GM12878 (cell line): ENCODE measurements at regions not wholly inside any gene's neighbourhood (a gene's known extent, or its start where the extent isn't known, plus 50 kb on each side); places are given as distances from the start of the nearest gene placed in this dataset.

Source experiments
- ATAC-seq: fragments of 200-7000 bp; cut with Tn5 transposase; 3 replicates; pipeline ENCODE4 v1.9.1; 2020; ENCODE audit warnings: mild to moderate bottlenecking, moderate library complexity
- BruUV-seq: library from RNA; stranded (reverse); fragments of 400-500 nt; replicated peaks from 2 replicates; lab custom pipeline; 2021; lab: Mats Ljungman, UMichigan
- CTCF ChIA-PET: fragments of 300-600 bp; sonication (Branson Sonifier 250); formaldehyde crosslinking; extraction: SDS; loops from one replicate; lab custom pipeline; 2021; ENCODE audit warnings: inconsistent platforms; lab: Yijun Ruan, JAX
- POLR2A ChIA-PET: fragments of 350-600 bp; formaldehyde crosslinking; extraction: SDS; loops from one replicate; lab custom pipeline; 2021; ENCODE audit warnings: inconsistent platforms; lab: Charles Lee
- RAD21 ChIA-PET: fragments of 300-600 bp; sonication (Branson Sonifier 250); formaldehyde crosslinking; loops from one replicate; lab custom pipeline; 2023; ENCODE audit warnings: antibody characterized with exemption; ENCODE audit not compliant: unreplicated experiment; lab: Charles Lee
- SMC1A ChIA-PET: fragments of 300-600 bp; sonication (Branson Sonifier 250); formaldehyde crosslinking; loops from one replicate; lab custom pipeline; 2023; ENCODE audit not compliant: unreplicated experiment, uncharacterized antibody; lab: Charles Lee
- DNase-seq: peaks from one replicate; pipeline ENCODE4 v3.0.0-alpha.2; 2011; ENCODE audit warnings: low read depth, low spot score
- FAIRE-seq: peaks from 3 replicates; lab custom pipeline; 2011; peaks lifted over from hg19 to GRCh38; lab: Jason Lieb, UNC
- H2AFZ ChIP-seq: 2 replicates; pipeline ENCODE4 v1.6.0; 2011; ENCODE audit warnings: low read depth, low read length, control low read depth; ENCODE audit not compliant: control insufficient read depth
- H3K27ac ChIP-seq: 2 replicates; pipeline ENCODE4 v1.5.1; 2011; ENCODE audit warnings: control low read depth; ENCODE audit not compliant: control insufficient read depth, insufficient read depth
- H3K27me3 ChIP-seq, 2 experiments: replicated peaks in 1 of 2; 2 replicates each; pipeline versions ENCODE4 v1.6.0 to v1.6.1; 2011; ENCODE audit warnings: low read length in 1 of 2; ENCODE audit not compliant: control insufficient read depth in 2 of 2, insufficient read depth in 2 of 2
- H3K36me3 ChIP-seq, 2 experiments: 2 replicates each; pipeline ENCODE4 v1.5.1; 2011; ENCODE audit warnings: low read length in 1 of 2; ENCODE audit not compliant: control insufficient read depth in 2 of 2, insufficient read depth in 2 of 2
- H3K4me1 ChIP-seq: 2 replicates; pipeline ENCODE4 v1.6.1; 2011; ENCODE audit warnings: mild to moderate bottlenecking, low read length, moderate library complexity, mixed read lengths; ENCODE audit not compliant: control insufficient read depth, insufficient read depth
- H3K4me2 ChIP-seq: 2 replicates; pipeline ENCODE4 v1.6.0; 2011; ENCODE audit warnings: control low read depth; ENCODE audit not compliant: control insufficient read depth, insufficient read depth
- H3K4me3 ChIP-seq: fragments of 200-600 bp; sonication (generic); 2 replicates; pipeline ENCODE4 v1.5.1; 2016
- H3K79me2 ChIP-seq: 2 replicates; pipeline ENCODE4 v1.6.0; 2011; ENCODE audit warnings: low read length; ENCODE audit not compliant: control insufficient read depth, insufficient read depth
- H3K9ac ChIP-seq: 2 replicates; pipeline ENCODE4 v1.8.0; 2011; ENCODE audit warnings: low read length, control low read depth, mixed read lengths; ENCODE audit not compliant: control insufficient read depth, insufficient read depth
- H3K9me3 ChIP-seq: replicated peaks from 3 replicates; pipeline ENCODE4 v1.5.1; 2011; ENCODE audit warnings: mild to moderate bottlenecking, low read length; ENCODE audit not compliant: control insufficient read depth, insufficient read depth
- H4K20me1 ChIP-seq: 2 replicates; pipeline ENCODE4 v1.6.0; 2011; ENCODE audit not compliant: control insufficient read depth, insufficient read depth
- MEF2B ChIP-seq: fragments of 450-650 bp; IDR thresholded peaks from 2 replicates; pipeline ENCODE4 v1.6.1; 2018; ENCODE audit warnings: mild to moderate bottlenecking, moderate library complexity; ENCODE audit not compliant: partially characterized antibody, poor library complexity, severe bottlenecking
- ZNF24 ChIP-seq: fragments of 450-650 bp; IDR thresholded peaks from 2 replicates; pipeline ENCODE4 v1.6.1; 2017; ENCODE audit warnings: antibody characterized with exemption, mild to moderate bottlenecking
- WGBS: methylation state at CpG from one replicate; pipeline ENCODE4 v1.1.6; 2016; ENCODE audit warnings: low lambda C conversion rate; ENCODE audit not compliant: insufficient replicate concordance, insufficient coverage; ENCODE audit errors: missing lambda C conversion rate; 5-methylcytosine and 5-hydroxymethylcytosine counted together
- in situ Hi-C: fragments of 300-500 bp; cut with MboI; formaldehyde crosslinking; loops from 9 replicates; pipeline ENCODE4 v1.14.3; 2018; ENCODE audit warnings: mixed read lengths
- intact Hi-C: fragments of 100-400 bp; cut with micrococcal nuclease; formaldehyde crosslinking; loops from one replicate; pipeline ENCODE4 v1.14.2; 2022; ENCODE audit not compliant: unreplicated experiment
- TF ChIP-seq, protein P1 (sequence below): IDR thresholded peaks from 2 replicates; pipeline ENCODE4 v1.6.1; 2012; ENCODE audit warnings: mild to moderate bottlenecking, low read depth, low read length

GRCh38 chr14:96626121-96626768, 124.1 kb downstream of the PAPOLA start:
- in situ Hi-C loops = no loop called here
- Histone ChIP-seq H3K36me3 (no peaks in the 10 kb centered on the region), H3K27ac (no peak overlapping the region), H3K79me2 (no peaks in the 10 kb centered on the region), H3K4me2 (no peak overlapping the region; the same call in 1 of the 2 replicates), H3K9ac (no peak overlapping the region), H3K4me3 (no peak overlapping the region), H4K20me1 (no peaks in the 10 kb centered on the region), H2AFZ (peak overlapping the region; percentile 41), H3K27me3 (no peaks in the 10 kb centered on the region), H3K4me1 (no peaks in the 10 kb centered on the region), H3K9me3 (no peaks in the 10 kb centered on the region; the same call in 2 of the 3 replicates)
- ChIA-PET RAD21 (no interaction called here), SMC1A (no interaction called here), POLR2A (no interaction called here), CTCF (no interaction called here)
- ATAC-seq = no peak
- WGBS = 23% methylated on average over 16 of the region's 16 CpGs
- BruUV-seq = no TSS peak
- TF ChIP-seq, protein P1, sequence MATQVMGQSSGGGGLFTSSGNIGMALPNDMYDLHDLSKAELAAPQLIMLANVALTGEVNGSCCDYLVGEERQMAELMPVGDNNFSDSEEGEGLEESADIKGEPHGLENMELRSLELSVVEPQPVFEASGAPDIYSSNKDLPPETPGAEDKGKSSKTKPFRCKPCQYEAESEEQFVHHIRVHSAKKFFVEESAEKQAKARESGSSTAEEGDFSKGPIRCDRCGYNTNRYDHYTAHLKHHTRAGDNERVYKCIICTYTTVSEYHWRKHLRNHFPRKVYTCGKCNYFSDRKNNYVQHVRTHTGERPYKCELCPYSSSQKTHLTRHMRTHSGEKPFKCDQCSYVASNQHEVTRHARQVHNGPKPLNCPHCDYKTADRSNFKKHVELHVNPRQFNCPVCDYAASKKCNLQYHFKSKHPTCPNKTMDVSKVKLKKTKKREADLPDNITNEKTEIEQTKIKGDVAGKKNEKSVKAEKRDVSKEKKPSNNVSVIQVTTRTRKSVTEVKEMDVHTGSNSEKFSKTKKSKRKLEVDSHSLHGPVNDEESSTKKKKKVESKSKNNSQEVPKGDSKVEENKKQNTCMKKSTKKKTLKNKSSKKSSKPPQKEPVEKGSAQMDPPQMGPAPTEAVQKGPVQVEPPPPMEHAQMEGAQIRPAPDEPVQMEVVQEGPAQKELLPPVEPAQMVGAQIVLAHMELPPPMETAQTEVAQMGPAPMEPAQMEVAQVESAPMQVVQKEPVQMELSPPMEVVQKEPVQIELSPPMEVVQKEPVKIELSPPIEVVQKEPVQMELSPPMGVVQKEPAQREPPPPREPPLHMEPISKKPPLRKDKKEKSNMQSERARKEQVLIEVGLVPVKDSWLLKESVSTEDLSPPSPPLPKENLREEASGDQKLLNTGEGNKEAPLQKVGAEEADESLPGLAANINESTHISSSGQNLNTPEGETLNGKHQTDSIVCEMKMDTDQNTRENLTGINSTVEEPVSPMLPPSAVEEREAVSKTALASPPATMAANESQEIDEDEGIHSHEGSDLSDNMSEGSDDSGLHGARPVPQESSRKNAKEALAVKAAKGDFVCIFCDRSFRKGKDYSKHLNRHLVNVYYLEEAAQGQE = no peak
- TF ChIP-seq MEF2B (no peak), ZNF24 (peak; percentile 51; the same call in 1 of the 2 replicates)
- no peak for DNase-seq
- intact Hi-C loops = no loop called here
- FAIRE-seq = no peak
